ENCODE measurements at regions not wholly inside any gene's neighbourhood (a gene's known extent, or its start where the extent isn't known, plus 50 kb on each side); places are given as distances from the start of the nearest gene placed in this dataset.

DNA sequence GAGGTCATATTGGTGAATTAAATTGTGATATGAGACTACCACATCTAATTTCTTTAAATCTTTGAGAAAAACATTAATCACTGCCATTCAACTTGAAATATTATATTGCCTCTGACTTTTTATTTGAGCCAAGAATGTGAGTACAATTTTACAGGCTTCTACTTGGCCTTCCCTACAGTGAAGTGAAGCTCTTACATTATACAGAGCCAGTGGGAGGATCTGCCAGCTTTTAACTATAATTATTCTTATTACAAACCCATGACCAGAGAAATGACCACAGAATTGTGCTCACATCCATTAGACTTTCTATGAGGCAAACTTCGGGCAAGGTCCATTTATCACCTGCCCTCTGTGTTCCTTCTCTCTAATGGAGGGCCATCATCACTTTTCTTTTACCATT, 114.2 kb downstream of the RERGL start:
- intact Hi-C loops (cut with DNase I): no loop called here
- TF ChIP-seq CTCF (IDR thresholded peaks at IDR 0.05): no peak
- Histone ChIP-seq H3K4me1 (no peaks in the 10 kb centered on the region), H3K9me3 (no peaks in the 10 kb centered on the region), H3K4me3 (no peak overlapping the region), H3K36me3 (no peaks in the 10 kb centered on the region), H3K27me3 (no peaks in the 10 kb centered on the region), H3K27ac (no peak overlapping the region)
- ATAC-seq: no peak
- DNase-seq: no peak

- Histone ChIP-seq H3K4me3 (no peak overlapping the region), H3K9me3 (no peaks in the 10 kb centered on the region), H3K36me3 (no peaks in the 10 kb centered on the region), H3K4me1 (no peaks in the 10 kb centered on the region), H3K27me3 (no peaks in the 10 kb centered on the region), H3K27ac (no peak overlapping the region)
- DNase-seq (no peak), ATAC-seq (no peak)
- intact Hi-C loops (cut with DNase I): no loop called here
- TF ChIP-seq CTCF (IDR thresholded peaks at IDR 0.05): no peak
These were observed 114.8 kb downstream of the RERGL start for GRCh38 chr12:17975239-17975638.

- Histone ChIP-seq H3K4me1 (no peaks in the 10 kb centered on the region), H3K27ac (no peak overlapping the region), H3K4me3 (no peak overlapping the region), H3K27me3 (no peaks in the 10 kb centered on the region), H3K36me3 (no peaks in the 10 kb centered on the region), H3K9me3 (peaks cover 0 to 8% of the 10 kb centered on the region in 2 donors)
- DNase-seq: no peak
- intact Hi-C loops (cut with DNase I): no loop called here
- ATAC-seq: no peak
- TF ChIP-seq CTCF (IDR thresholded peaks at IDR 0.05): no peak
These were observed 118.1 kb downstream of the RERGL start for GRCh38 chr12:17971850-17972249.

DNA sequence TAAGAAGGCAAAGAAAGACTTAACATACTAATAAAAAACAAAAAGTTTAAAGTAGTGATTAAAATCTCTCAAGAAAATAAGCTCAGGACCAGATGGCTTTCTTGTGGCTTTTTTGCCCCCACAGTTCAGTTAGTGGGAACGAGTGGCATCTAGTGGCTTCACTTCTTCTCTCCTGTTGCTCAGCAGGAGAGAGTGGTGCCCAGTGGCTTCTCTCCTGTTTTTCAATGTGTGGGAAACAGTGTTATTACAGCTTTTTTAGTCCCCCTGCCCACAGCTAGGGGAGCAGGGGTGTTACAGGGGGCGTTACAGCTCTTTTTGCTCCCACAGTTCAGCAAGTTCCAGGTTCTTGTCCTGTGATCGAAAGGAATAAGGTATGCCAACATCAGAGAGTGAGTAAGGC, 135.2 kb downstream of the RERGL start:
- ATAC-seq: no peak
- H3K27me3 ChIP-seq: no peaks in the 10 kb centered on the region
- intact Hi-C loops (cut with DNase I): no loop called here
- TF ChIP-seq CTCF (IDR thresholded peaks at IDR 0.05): no peak
- no peaks in the 10 kb centered on the region for H3K9me3 ChIP-seq
- H3K27ac ChIP-seq: no peak overlapping the region
- no peaks in the 10 kb centered on the region for H3K36me3 ChIP-seq
- H3K4me3 ChIP-seq: no peak overlapping the region
- DNase-seq: no peak
- H3K4me1 ChIP-seq: no peaks in the 10 kb centered on the region

DNA sequence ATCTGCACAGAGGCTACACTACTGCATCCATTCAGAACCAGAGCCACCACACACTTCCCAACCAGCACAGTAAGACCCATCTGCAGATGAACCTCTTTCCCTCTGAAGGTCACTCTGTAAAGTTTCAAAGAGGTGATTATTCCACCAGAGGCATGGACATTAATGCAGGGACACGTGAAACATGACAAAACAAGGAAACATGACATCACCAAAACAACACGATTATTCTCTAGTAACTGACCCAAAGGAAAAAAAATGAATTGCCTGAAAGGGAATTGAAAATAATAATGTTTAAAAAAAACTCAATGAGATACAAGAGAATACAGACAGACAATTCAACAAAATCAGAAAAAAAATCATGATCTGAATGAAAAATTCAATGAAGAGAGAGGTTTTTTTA, 139.1 kb downstream of the RERGL start:
- intact Hi-C loops (cut with DNase I): no loop called here
- no peak overlapping the region for H3K4me3 ChIP-seq
- no peaks in the 10 kb centered on the region for H3K9me3 ChIP-seq
- no peaks in the 10 kb centered on the region for H3K4me1 ChIP-seq
- no peak overlapping the region for H3K27ac ChIP-seq
- no peaks in the 10 kb centered on the region for H3K36me3 ChIP-seq
- TF ChIP-seq CTCF (IDR thresholded peaks at IDR 0.05): no peak
- DNase-seq (no peak), ATAC-seq (no peak)
- no peaks in the 10 kb centered on the region for H3K27me3 ChIP-seq

Data from left lung (tissue), 4 donors.